ENCODE measurements at regions not wholly inside any gene's neighbourhood (a gene's known extent, or its start where the extent isn't known, plus 50 kb on each side); places are given as distances from the start of the nearest gene placed in this dataset.
"Not testable (repeated sequence)": the region's sequence is repeated elsewhere in the genome, so short reads cannot be mapped to it uniquely, and the experiment has no call there.

- DNase-seq, result no peak
- no peak for ATAC-seq
Observed at GRCh38 chr5:60077292-60077691, 183.8 kb upstream of the PDE4D start.

DNA sequence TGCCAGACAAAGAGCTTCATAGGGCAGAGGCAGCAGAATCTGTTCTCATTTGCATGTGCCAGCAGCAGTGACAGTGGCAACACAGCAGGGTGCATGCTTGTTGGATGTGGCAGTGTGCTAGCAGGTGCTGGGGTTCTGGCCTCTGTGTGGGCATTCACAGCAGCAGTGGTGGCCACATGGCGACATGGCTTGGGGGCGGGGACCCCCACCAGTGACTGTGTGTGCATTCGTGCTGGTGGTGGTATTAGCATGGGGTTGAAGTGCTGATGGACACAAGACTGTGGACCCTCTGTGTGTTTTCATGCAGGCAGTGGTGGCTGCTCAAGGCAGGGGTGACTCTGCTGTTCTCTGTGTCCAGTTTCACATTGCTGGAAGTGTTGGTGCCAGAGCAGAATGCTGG is 183.2 kb upstream of the PDE4D start:
- ATAC-seq (no peak), DNase-seq (no peak)

DNA sequence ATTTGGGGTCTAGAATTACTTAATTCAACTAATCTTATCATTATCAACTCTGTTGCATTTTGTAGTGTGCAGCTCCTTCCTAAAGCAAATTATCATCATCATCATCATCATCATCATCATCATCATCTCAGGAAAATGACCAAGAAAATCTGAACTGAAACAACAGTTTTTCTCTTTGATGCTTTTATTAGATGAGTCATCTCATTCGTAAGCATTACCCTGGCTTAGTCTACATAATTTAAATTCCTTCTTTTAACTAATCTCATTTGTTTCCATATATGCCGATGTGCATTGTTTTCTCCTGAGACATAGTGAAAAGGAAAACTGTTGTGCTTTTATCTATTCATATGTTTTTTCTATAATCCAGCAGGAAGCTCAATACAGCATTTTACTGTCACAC is 173.0 kb upstream of the PDE4D start:
- DNase-seq (no peak), ATAC-seq (no peak)

- no peak for DNase-seq
- ATAC-seq, result no peak
Observed at GRCh38 chr5:60060389-60060788, 166.9 kb upstream of the PDE4D start.

GRCh38 chr5:60056191-60056590 is 162.7 kb upstream of the PDE4D start:
- ATAC-seq, result no peak
- no peak for DNase-seq

- ATAC-seq (no peak), DNase-seq (no peak)
Observed at GRCh38 chr5:60055168-60055567, 161.6 kb upstream of the PDE4D start.

DNA sequence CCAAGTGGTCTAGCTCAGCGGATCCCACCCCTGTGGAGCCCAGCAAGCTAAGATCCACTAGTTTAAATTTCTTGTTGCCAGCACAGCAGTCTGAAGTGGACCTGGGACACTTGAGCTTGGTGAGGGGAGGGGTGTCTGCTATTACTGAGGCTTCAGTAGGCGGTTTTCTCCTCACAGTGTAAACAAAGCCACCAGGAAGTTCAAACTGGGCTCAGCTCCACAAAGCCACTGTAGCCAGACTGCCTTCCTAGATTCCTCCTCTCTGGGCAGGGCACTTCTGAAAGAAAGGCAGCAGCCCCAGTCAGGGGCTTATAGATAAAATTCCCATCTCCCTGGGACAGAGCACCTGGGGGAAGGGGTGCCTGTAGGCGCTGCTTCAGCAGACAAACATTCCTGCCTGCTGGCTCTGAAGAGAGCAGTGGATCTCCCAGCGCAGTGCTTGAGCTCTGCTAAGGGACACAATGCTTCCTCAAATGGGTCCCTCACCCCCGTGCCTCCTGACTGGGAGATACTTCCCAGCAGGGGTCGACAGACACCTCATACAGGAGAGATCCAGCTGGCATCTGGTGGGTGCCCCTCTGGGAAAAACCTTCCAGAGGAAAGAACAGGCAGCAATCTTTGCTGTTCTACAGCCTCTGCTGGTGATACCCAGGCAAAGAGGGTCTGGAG is 148.6 kb upstream of the PDE4D start:
- not testable (repeated sequence) for ATAC-seq, DNase-seq

GRCh38 chr5:60041508-60041907 is 148.0 kb upstream of the PDE4D start:
- not testable (repeated sequence) for DNase-seq, ATAC-seq

GRCh38 chr5:60036192-60036938 is 142.8 kb upstream of the PDE4D start:
- no peak for ATAC-seq
- DNase-seq, result no peak

- no peak for DNase-seq
- no peak for ATAC-seq
Observed at GRCh38 chr5:60026161-60026560, 132.6 kb upstream of the PDE4D start.

DNA sequence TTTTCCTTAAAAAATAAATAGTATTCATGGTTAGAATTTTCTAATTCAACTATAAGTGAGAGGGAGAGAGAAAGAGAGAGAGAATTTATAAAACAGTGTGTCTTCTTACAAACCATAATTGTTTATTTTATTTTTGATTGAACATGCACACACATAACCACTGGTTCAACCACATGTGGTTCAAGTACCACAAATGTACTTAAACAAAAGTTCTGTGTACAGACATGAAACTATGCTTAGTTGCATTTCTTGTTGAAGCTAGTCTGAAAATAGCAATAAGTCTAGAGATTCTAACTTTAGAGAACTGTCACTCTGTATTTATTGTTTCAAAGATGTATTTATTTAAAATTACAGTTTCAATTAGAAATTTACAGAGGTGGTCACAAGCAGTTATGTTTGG is 130.6 kb upstream of the PDE4D start:
- DNase-seq (no peak), ATAC-seq (no peak)

DNA sequence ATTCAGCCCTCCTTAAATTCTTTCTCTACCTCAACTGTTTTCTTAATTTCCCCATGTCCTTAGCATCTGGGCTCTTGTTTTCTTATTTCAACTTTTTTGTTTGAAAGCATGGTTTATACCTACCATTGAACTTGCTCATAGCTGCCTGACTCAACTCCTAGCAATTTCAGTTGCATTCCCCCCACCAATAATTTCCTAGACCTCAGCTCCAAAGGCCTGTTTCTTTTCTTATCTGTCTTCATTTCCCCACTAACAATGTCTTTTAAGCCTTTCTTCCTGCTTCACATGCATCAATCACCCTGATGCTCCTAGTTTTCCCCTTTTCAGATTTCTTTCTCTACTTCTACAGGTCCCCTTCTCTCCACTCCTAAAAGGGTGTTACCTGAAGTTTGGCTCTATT is 129.7 kb upstream of the PDE4D start:
- ATAC-seq (no peak), DNase-seq (no peak)

- ATAC-seq (no peak), DNase-seq (no peak)
Observed at GRCh38 chr5:60020457-60020856, 126.9 kb upstream of the PDE4D start.

- DNase-seq, ATAC-seq: not testable (repeated sequence)
Observed at GRCh38 chr5:60018960-60019359, 125.4 kb upstream of the PDE4D start.

- no peak for ATAC-seq
- DNase-seq, result no peak
Observed at GRCh38 chr5:60018091-60018490, 124.6 kb upstream of the PDE4D start.

DNA sequence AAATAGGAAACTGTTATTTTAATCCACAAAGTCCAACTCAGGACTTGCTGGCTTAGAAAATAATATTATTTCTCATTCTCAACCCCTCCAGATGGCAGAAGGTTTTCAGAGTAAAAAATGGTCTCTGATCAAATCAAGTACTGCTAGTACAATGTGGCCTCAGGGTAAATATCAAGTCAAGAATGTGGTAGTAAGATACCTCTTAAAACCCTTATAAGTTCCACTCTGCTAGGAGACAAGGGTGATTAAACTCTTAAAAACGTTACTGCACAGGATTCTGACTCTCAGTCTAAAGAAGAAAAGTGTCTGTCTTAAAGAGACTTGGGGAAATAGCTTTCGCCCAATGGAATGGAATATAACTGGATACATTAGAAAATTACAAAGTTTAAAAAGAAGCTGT is 120.8 kb upstream of the PDE4D start:
- DNase-seq, result no peak
- no peak for ATAC-seq

- no peak for ATAC-seq
Observed at GRCh38 chr5:60010853-60011252, 117.3 kb upstream of the PDE4D start.

GRCh38 chr5:60010328-60010727 is 116.8 kb upstream of the PDE4D start:
- ATAC-seq, result no peak
- no peak for DNase-seq

More at GRCh38 chr5:60010853-60011252, 117.3 kb upstream of the PDE4D start:
- DNase-seq, result no peak

GRCh38 chr5:60007729-60008128 is 114.2 kb upstream of the PDE4D start:
- DNase-seq (no peak), ATAC-seq (no peak)

- DNase-seq, result no peak
- ATAC-seq, result no peak
Observed at GRCh38 chr5:59999056-59999455, 105.5 kb upstream of the PDE4D start.

DNA sequence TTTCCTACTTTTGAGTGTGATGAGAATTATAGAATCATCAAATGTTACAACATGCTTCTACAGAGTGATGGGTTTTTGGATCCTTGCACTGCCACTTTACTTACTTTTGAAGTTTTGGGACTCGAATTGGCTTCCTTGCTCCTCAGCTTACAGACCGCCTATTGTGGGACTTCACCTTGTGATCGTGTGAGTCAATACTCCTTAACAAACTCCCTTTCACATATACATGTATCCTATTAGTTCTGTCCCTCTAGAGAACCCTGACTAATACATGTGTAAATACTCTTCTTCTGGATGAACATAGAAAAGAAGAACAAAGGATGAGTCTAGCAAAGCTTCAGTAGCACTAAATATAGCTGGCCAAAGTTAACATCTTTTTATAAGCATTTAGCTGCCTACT is 98.7 kb upstream of the PDE4D start:
- no peak for DNase-seq
- ATAC-seq, result no peak

DNA sequence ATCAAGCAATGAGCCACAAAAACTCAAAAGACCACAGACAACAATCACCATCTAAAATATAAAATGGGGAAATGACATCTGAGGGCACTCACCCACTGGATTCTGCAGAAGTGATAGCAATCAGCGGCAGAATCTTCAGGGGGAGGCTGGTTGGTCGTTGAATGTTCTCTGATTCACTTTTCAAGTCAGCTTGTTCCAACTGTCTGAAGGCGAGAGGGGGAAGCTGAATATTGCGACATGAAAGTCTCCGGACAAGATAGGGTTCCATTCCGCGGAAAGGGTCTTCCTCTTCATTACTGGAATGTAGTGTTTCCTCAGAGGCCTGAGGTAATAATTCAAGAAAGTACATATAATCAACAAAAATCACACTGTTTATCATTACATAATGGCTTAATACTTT is 94.9 kb upstream of the PDE4D start:
- ATAC-seq, result no peak
- no peak for DNase-seq

GRCh38 chr5:59976342-59976741 is 82.8 kb upstream of the PDE4D start:
- no peak for ATAC-seq
- DNase-seq, result no peak

GRCh38 chr5:59972043-59972442 is 78.5 kb upstream of the PDE4D start:
- DNase-seq (no peak), ATAC-seq (no peak)

All from stimulated activated naive CD8-positive, alpha-beta T cell treated with anti-CD3 and anti-CD28 coated beads, Interleukin-15, Interleukin-2, amounts not matched to agents 100 U/mL and 50 U/mL, for 24 hours (primary cell).